ENCODE measurements at regions not wholly inside any gene's neighbourhood (a gene's known extent, or its start where the extent isn't known, plus 50 kb on each side); places are given as distances from the start of the nearest gene placed in this dataset.

DNA sequence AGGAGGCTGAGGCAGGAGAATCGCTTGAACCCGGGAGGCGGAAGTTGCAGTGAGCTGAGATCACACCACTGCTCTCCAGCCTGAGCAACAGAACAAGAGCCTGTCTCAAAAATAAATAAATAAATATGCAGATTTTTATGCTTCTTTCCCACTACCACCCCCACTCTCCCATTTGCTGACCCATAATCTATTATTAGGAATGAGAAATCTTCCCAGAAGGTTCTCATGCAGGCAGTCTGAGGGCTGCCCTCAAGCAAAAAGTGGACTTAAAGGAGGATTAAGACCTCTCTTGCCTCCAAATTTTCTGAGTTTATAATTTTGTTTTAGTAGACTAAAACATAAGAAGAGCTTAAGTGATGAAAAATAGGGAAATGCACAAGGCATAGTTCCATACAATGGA, 85.2 kb upstream of the TOMM7 start:
- H3K9me3 ChIP-seq: no peaks in the 10 kb centered on the region
- no peak for ATAC-seq
- no peaks in the 10 kb centered on the region for H3K36me3 ChIP-seq
- H3K27ac ChIP-seq: no peak overlapping the region
- 86% methylated on average over 3 of the region's 3 CpGs; no CpG with 5 or more reads in 1 of the 2 donors for WGBS, 2 donors (ENCODE audit: low coverage in 1 of 2)
- H3K27me3 ChIP-seq: no peaks in the 10 kb centered on the region
- TF ChIP-seq, protein P1, sequence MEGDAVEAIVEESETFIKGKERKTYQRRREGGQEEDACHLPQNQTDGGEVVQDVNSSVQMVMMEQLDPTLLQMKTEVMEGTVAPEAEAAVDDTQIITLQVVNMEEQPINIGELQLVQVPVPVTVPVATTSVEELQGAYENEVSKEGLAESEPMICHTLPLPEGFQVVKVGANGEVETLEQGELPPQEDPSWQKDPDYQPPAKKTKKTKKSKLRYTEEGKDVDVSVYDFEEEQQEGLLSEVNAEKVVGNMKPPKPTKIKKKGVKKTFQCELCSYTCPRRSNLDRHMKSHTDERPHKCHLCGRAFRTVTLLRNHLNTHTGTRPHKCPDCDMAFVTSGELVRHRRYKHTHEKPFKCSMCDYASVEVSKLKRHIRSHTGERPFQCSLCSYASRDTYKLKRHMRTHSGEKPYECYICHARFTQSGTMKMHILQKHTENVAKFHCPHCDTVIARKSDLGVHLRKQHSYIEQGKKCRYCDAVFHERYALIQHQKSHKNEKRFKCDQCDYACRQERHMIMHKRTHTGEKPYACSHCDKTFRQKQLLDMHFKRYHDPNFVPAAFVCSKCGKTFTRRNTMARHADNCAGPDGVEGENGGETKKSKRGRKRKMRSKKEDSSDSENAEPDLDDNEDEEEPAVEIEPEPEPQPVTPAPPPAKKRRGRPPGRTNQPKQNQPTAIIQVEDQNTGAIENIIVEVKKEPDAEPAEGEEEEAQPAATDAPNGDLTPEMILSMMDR (IDR thresholded peaks at IDR 0.05): no peak
- TF ChIP-seq POLR2A (IDR thresholded peaks at IDR 0.05) (no peak), EP300 (IDR thresholded peaks at IDR 0.05) (no peak), POLR2AphosphoS5 (IDR thresholded peaks at IDR 0.05) (no peak)
- H3K4me1 ChIP-seq: no peaks in the 10 kb centered on the region
- H3K4me3 ChIP-seq: no peak overlapping the region

GRCh38 chr7:22900784-22901183, 78.1 kb upstream of the TOMM7 start:
- Histone ChIP-seq H3K36me3 (no peaks in the 10 kb centered on the region), H3K4me1 (no peaks in the 10 kb centered on the region), H3K27ac (no peak overlapping the region), H3K4me3 (no peak overlapping the region), H3K9me3 (no peaks in the 10 kb centered on the region), H3K27me3 (no peaks in the 10 kb centered on the region)
- WGBS, 2 donors (ENCODE audit: low coverage in 1 of 2): 90 to 96% methylated on average over 1 to 2 of the region's 2 CpGs
- TF ChIP-seq, protein P1 (IDR thresholded peaks at IDR 0.05): no peak
- TF ChIP-seq POLR2A (IDR thresholded peaks at IDR 0.05): no peak
- no peak for TF ChIP-seq EP300 (IDR thresholded peaks at IDR 0.05)
- no peak for TF ChIP-seq POLR2AphosphoS5 (IDR thresholded peaks at IDR 0.05)
- no peak for ATAC-seq

- 95% methylated on average over 1 of the region's 1 CpG; no CpG with 5 or more reads in 1 of the 2 donors for WGBS, 2 donors (ENCODE audit: low coverage in 1 of 2)
- H3K9me3 ChIP-seq: no peaks in the 10 kb centered on the region
- H3K4me1 ChIP-seq: no peaks in the 10 kb centered on the region
- no peaks in the 10 kb centered on the region for H3K36me3 ChIP-seq
- no peaks in the 10 kb centered on the region for H3K27me3 ChIP-seq
- no peak for TF ChIP-seq POLR2A (IDR thresholded peaks at IDR 0.05)
- TF ChIP-seq EP300 (IDR thresholded peaks at IDR 0.05): no peak
- TF ChIP-seq, protein P1 (IDR thresholded peaks at IDR 0.05): no peak
- no peak for TF ChIP-seq POLR2AphosphoS5 (IDR thresholded peaks at IDR 0.05)
- H3K4me3 ChIP-seq: no peak overlapping the region
- no peak for ATAC-seq
- no peak overlapping the region for H3K27ac ChIP-seq
Measured at GRCh38 chr7:22900101-22900500, 77.5 kb upstream of the TOMM7 start.

GRCh38 chr7:22896917-22897316, 74.3 kb upstream of the TOMM7 start:
- Histone ChIP-seq H3K36me3 (no peaks in the 10 kb centered on the region), H3K4me1 (no peaks in the 10 kb centered on the region), H3K4me3 (no peak overlapping the region), H3K27ac (no peak overlapping the region), H3K27me3 (no peaks in the 10 kb centered on the region), H3K9me3 (no peaks in the 10 kb centered on the region)
- WGBS, 2 donors (ENCODE audit: low coverage in 1 of 2): 83 to 84% methylated on average over 3 to 5 of the region's 5 CpGs
- ATAC-seq: no peak
- TF ChIP-seq POLR2AphosphoS5 (IDR thresholded peaks at IDR 0.05) (no peak), EP300 (IDR thresholded peaks at IDR 0.05) (no peak), POLR2A (IDR thresholded peaks at IDR 0.05) (no peak)
- TF ChIP-seq, protein P1 (IDR thresholded peaks at IDR 0.05): no peak

- H3K36me3 ChIP-seq: no peaks in the 10 kb centered on the region
- H3K4me1 ChIP-seq: no peaks in the 10 kb centered on the region
- TF ChIP-seq, protein P1 (IDR thresholded peaks at IDR 0.05): no peak
- TF ChIP-seq POLR2A (IDR thresholded peaks at IDR 0.05) (no peak), POLR2AphosphoS5 (IDR thresholded peaks at IDR 0.05) (no peak), EP300 (IDR thresholded peaks at IDR 0.05) (no peak)
- no peaks in the 10 kb centered on the region for H3K27me3 ChIP-seq
- no peak overlapping the region for H3K4me3 ChIP-seq
- WGBS, 2 donors (ENCODE audit: low coverage in 1 of 2): 68 to 87% methylated on average over 2 of the region's 2 CpGs
- no peak for ATAC-seq
- no peaks in the 10 kb centered on the region for H3K9me3 ChIP-seq
- H3K27ac ChIP-seq: no peak overlapping the region
Measured at GRCh38 chr7:22895828-22896165, 73.1 kb upstream of the TOMM7 start.
